IMR-90 (cell line): ENCODE measurements at regions not wholly inside any gene's neighbourhood (a gene's known extent, or its start where the extent isn't known, plus 50 kb on each side); places are given as distances from the start of the nearest gene placed in this dataset.

ENCODE experiments used
- CEBPB ChIP-seq: IDR thresholded peaks from 2 replicates; pipeline ENCODE4 v1.6.1; 2012; ENCODE audit warnings: low read depth, low read length, improper control_type of control experiment
- CHD1 ChIP-seq: IDR thresholded peaks from 2 replicates; pipeline ENCODE4 v1.6.1; 2012; ENCODE audit warnings: low read depth, low read length, improper control_type of control experiment
- MAZ ChIP-seq: IDR thresholded peaks from 2 replicates; pipeline ENCODE4 v1.6.1; 2012; ENCODE audit warnings: low read depth, mild to moderate bottlenecking, low read length, improper control_type of control experiment, moderate library complexity, borderline replicate concordance
- MXI1 ChIP-seq: IDR thresholded peaks from 2 replicates; pipeline ENCODE4 v1.6.1; 2012; ENCODE audit warnings: low read depth, mild to moderate bottlenecking, low read length, moderate library complexity, borderline replicate concordance
- POLR2A ChIP-seq: IDR thresholded peaks from 2 replicates; pipeline ENCODE4 v1.6.1; 2012; ENCODE audit warnings: mild to moderate bottlenecking, low read depth, low read length
- RAD21 ChIP-seq: IDR thresholded peaks from 2 replicates; pipeline ENCODE4 v1.6.1; 2012; ENCODE audit warnings: low read length, improper control_type of control experiment
- RCOR1 ChIP-seq: IDR thresholded peaks from 2 replicates; pipeline ENCODE4 v1.6.1; 2012; ENCODE audit warnings: mild to moderate bottlenecking, low read length, improper control_type of control experiment; ENCODE audit not compliant: insufficient replicate concordance
- SMC3 ChIP-seq: fragments of 150-350 bp; IDR thresholded peaks from 2 replicates; pipeline ENCODE4 v1.6.1; 2016; ENCODE audit warnings: low read depth, mild to moderate bottlenecking, antibody characterized with exemption, low read length, moderate library complexity
- TF ChIP-seq, protein P1 (sequence below): conservative IDR thresholded peaks from 2 replicates; pipeline ENCODE4 v1.5.1; 2012; ENCODE audit warnings: mild to moderate bottlenecking, low read depth, low read length, improper control_type of control experiment

DNA sequence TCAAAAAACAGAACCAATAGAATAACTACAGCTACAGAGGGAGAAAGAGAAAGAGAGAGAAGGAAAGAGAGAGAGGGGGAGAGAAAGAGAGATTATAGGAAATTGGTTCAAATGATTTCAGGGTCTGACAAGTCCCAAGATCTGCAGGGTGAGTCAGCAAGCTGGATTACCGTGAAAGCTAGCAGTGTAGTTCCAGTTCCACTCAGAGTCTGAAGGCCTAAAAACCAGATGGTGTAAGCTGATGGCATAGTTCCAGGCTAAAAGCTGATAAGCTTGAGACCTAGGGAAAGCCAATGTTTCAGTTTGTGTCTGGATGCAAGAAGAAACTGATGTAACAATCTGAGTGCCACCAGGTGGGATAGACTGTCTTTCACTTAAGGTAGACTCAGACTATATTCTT is 397.7 kb downstream of the TRIB2 start:
- TF ChIP-seq POLR2A, result no peak
- no peak for TF ChIP-seq MAZ
- TF ChIP-seq MXI1, result no peak
- TF ChIP-seq, protein P1, sequence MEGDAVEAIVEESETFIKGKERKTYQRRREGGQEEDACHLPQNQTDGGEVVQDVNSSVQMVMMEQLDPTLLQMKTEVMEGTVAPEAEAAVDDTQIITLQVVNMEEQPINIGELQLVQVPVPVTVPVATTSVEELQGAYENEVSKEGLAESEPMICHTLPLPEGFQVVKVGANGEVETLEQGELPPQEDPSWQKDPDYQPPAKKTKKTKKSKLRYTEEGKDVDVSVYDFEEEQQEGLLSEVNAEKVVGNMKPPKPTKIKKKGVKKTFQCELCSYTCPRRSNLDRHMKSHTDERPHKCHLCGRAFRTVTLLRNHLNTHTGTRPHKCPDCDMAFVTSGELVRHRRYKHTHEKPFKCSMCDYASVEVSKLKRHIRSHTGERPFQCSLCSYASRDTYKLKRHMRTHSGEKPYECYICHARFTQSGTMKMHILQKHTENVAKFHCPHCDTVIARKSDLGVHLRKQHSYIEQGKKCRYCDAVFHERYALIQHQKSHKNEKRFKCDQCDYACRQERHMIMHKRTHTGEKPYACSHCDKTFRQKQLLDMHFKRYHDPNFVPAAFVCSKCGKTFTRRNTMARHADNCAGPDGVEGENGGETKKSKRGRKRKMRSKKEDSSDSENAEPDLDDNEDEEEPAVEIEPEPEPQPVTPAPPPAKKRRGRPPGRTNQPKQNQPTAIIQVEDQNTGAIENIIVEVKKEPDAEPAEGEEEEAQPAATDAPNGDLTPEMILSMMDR, result no peak
- no peak for TF ChIP-seq RAD21
- no peak for TF ChIP-seq CEBPB
- TF ChIP-seq CHD1, result no peak
- no peak for TF ChIP-seq SMC3
- no peak for TF ChIP-seq RCOR1
